Mammary epithelial cell (primary cell): ENCODE measurements at regions not wholly inside any gene's neighbourhood (a gene's known extent, or its start where the extent isn't known, plus 50 kb on each side); places are given as distances from the start of the nearest gene placed in this dataset.

Experiments used
- CTCF ChIP-seq, 2 donors: IDR thresholded peaks in 1 of 2; conservative IDR thresholded peaks in 1 of 2; 2 replicates each; pipeline ENCODE4 v1.5.1; 2011 to 2012; ENCODE audit warnings: inconsistent platforms in 2 of 2, low read length in 2 of 2, mild to moderate bottlenecking in 2 of 2, control low read depth in 1 of 2, low read depth in 1 of 2; ENCODE audit not compliant: insufficient read depth in 1 of 2; ENCODE audit errors: extremely low read depth in 1 of 2
- EZH2 ChIP-seq: IDR thresholded peaks from 2 replicates; pipeline ENCODE4 v1.6.1; 2012; ENCODE audit warnings: low read length, inconsistent platforms, borderline replicate concordance

GRCh38 chr1:147472489-147472888 is 68.8 kb upstream of the BCL9 start:
- TF ChIP-seq CTCF (conservative IDR thresholded peaks at IDR 0.05 in 1 of 2, IDR thresholded peaks at IDR 0.05 in 1 of 2; ENCODE audit: extremely low read depth in 1 of 2, insufficient read depth in 1 of 2, low read depth in 1 of 2, low read length in 2 of 2) (no peak), EZH2 (no peak)
